ENCODE measurements at regions not wholly inside any gene's neighbourhood (a gene's known extent, or its start where the extent isn't known, plus 50 kb on each side); places are given as distances from the start of the nearest gene placed in this dataset.

GRCh38 chr5:66299463-66299862 is 155.4 kb downstream of the SREK1 start:
- no peaks in the 10 kb centered on the region for H4K20me1 ChIP-seq (ENCODE audit: insufficient read depth, low read length)
- H3K36me3 ChIP-seq (ENCODE audit: insufficient read depth, low read length): no peaks in the 10 kb centered on the region
- BruUV-seq (replicated peaks): no TSS peak
- ChIA-PET POLR2A (interaction anchor here (0.6 to 0.9 kb wide), 2 partner anchors 459 to 483 kb away, joined by 3 read pairs; no protein-coding TSS in a partner anchor), CTCF (ENCODE audit: unreplicated experiment) (no interaction called here)
- H3K27ac ChIP-seq (ENCODE audit: low read depth, low read length, poor library complexity, severe bottlenecking): no peak overlapping the region
- DNase-seq (ENCODE audit: low spot score): no peak
- no peak overlapping the region for H3K4me3 ChIP-seq (ENCODE audit: low read depth, low read length, poor library complexity, severe bottlenecking)
- H3K4me1 ChIP-seq (ENCODE audit: insufficient read depth, low read length, poor library complexity, severe bottlenecking): no peaks in the 10 kb centered on the region
- no peaks in the 10 kb centered on the region for H3K79me2 ChIP-seq (ENCODE audit: insufficient read depth, low read depth, low read length)
- no peak overlapping the region for H2AFZ ChIP-seq (ENCODE audit: low read length)
- no peak for TF ChIP-seq EZH2phosphoT487 (IDR thresholded peaks at IDR 0.05; ENCODE audit: borderline replicate concordance, low read depth, low read length)
- TF ChIP-seq CTCF (conservative IDR thresholded peaks at IDR 0.05; ENCODE audit: low read length): no peak
- H3K9me2 ChIP-seq (ENCODE audit: insufficient read depth, low read length): no peaks in the 10 kb centered on the region
- intact Hi-C loops (cut with micrococcal nuclease; ENCODE audit: unreplicated experiment): no loop called here
- H3K9me3 ChIP-seq (ENCODE audit: low read length): no peaks in the 10 kb centered on the region
- no peak overlapping the region for H3K4me2 ChIP-seq (ENCODE audit: low read length)

- POLR2A ChIA-PET: no interaction called here
- BruUV-seq (replicated peaks): no TSS peak
- Histone ChIP-seq H3K4me2 (ENCODE audit: low read length) (no peak overlapping the region), H4K20me1 (ENCODE audit: insufficient read depth, low read length) (no peaks in the 10 kb centered on the region), H3K4me1 (ENCODE audit: insufficient read depth, low read length, poor library complexity, severe bottlenecking) (no peaks in the 10 kb centered on the region), H3K4me3 (ENCODE audit: low read depth, low read length, poor library complexity, severe bottlenecking) (no peak overlapping the region), H3K9me2 (ENCODE audit: insufficient read depth, low read length) (no peaks in the 10 kb centered on the region), H3K36me3 (ENCODE audit: insufficient read depth, low read length) (no peaks in the 10 kb centered on the region), H3K27ac (ENCODE audit: low read depth, low read length, poor library complexity, severe bottlenecking) (no peak overlapping the region), H2AFZ (ENCODE audit: low read length) (no peak overlapping the region), H3K79me2 (ENCODE audit: insufficient read depth, low read depth, low read length) (no peaks in the 10 kb centered on the region), H3K9me3 (ENCODE audit: low read length) (no peaks in the 10 kb centered on the region)
- CTCF ChIA-PET (ENCODE audit: unreplicated experiment): no interaction called here
- DNase-seq (ENCODE audit: low spot score): no peak
- no peak for TF ChIP-seq EZH2phosphoT487 (IDR thresholded peaks at IDR 0.05; ENCODE audit: borderline replicate concordance, low read depth, low read length)
- intact Hi-C loops (cut with micrococcal nuclease; ENCODE audit: unreplicated experiment): loop anchor here (10.0 kb wide), 2 partner anchors 192 to 282 kb away; no protein-coding TSS in a partner anchor
Measured at GRCh38 chr5:66302344-66302743, 158.2 kb downstream of the SREK1 start.

- no peaks in the 10 kb centered on the region for H3K79me2 ChIP-seq (ENCODE audit: insufficient read depth, low read depth, low read length)
- no peak overlapping the region for H3K4me2 ChIP-seq (ENCODE audit: low read length)
- no peaks in the 10 kb centered on the region for H3K4me1 ChIP-seq (ENCODE audit: insufficient read depth, low read length, poor library complexity, severe bottlenecking)
- no TSS peak for BruUV-seq (replicated peaks)
- H3K4me3 ChIP-seq (ENCODE audit: low read depth, low read length, poor library complexity, severe bottlenecking): no peak overlapping the region
- H3K27ac ChIP-seq (ENCODE audit: low read depth, low read length, poor library complexity, severe bottlenecking): no peak overlapping the region
- no peaks in the 10 kb centered on the region for H4K20me1 ChIP-seq (ENCODE audit: insufficient read depth, low read length)
- POLR2A ChIA-PET: interaction anchor here (0.6 to 1.2 kb wide), 4 partner anchors 13 to 844 kb away, joined by 3 read pairs; no protein-coding TSS in a partner anchor
- intact Hi-C loops (cut with micrococcal nuclease; ENCODE audit: unreplicated experiment): loop anchor here (1.0 to 10.0 kb wide), 3 partner anchors 135 to 279 kb away; no protein-coding TSS in a partner anchor
- H3K9me3 ChIP-seq (ENCODE audit: low read length): no peaks in the 10 kb centered on the region
- no peaks in the 10 kb centered on the region for H3K36me3 ChIP-seq (ENCODE audit: insufficient read depth, low read length)
- no peak overlapping the region for H2AFZ ChIP-seq (ENCODE audit: low read length)
- peak; percentile 61 for DNase-seq (ENCODE audit: low spot score)
- no peaks in the 10 kb centered on the region for H3K9me2 ChIP-seq (ENCODE audit: insufficient read depth, low read length)
- CTCF ChIA-PET (ENCODE audit: unreplicated experiment): interaction anchor here (0.6 to 1.2 kb wide), 7 partner anchors 13 to 663 kb away, joined by 3 to 6 read pairs (median 4); no protein-coding TSS in a partner anchor
- TF ChIP-seq CTCF (conservative IDR thresholded peaks at IDR 0.05; ENCODE audit: low read length) (peak; percentile 92), EZH2phosphoT487 (IDR thresholded peaks at IDR 0.05; ENCODE audit: borderline replicate concordance, low read depth, low read length) (no peak)
Measured at GRCh38 chr5:66306105-66306843, 162.2 kb downstream of the SREK1 start.
